Pons (tissue), 1 donor: ENCODE measurements at regions not wholly inside any gene's neighbourhood (a gene's known extent, or its start where the extent isn't known, plus 50 kb on each side); places are given as distances from the start of the nearest gene placed in this dataset.
A peak's percentile ranks its signal among the peaks of the same experiment; 100 is the strongest.

Source experiments
- DNase-seq: peaks from one replicate; pipeline ENCODE4 v3.0.0-alpha.2; 2016; ENCODE audit warnings: low spot score

GRCh38 chr18:42185486-42185885 is 230.5 kb downstream of the PIK3C3 start:
- DNase-seq, result no peak

GRCh38 chr18:42187611-42188380 is 232.8 kb downstream of the PIK3C3 start:
- no peak for DNase-seq

GRCh38 chr18:42190643-42191042 is 235.6 kb downstream of the PIK3C3 start:
- DNase-seq, result no peak

GRCh38 chr18:42192251-42193248 is 237.5 kb downstream of the PIK3C3 start:
- peak; percentile 85 for DNase-seq

- DNase-seq, result no peak
Measured at GRCh38 chr18:42196651-42197050, 241.6 kb downstream of the PIK3C3 start.

GRCh38 chr18:42201137-42201536 is 246.1 kb downstream of the PIK3C3 start:
- no peak for DNase-seq

- no peak for DNase-seq
Measured at GRCh38 chr18:42211201-42211600, 256.2 kb downstream of the PIK3C3 start.

GRCh38 chr18:42222557-42222956 is 267.5 kb downstream of the PIK3C3 start:
- DNase-seq, result no peak

GRCh38 chr18:42228581-42228980 is 273.5 kb downstream of the PIK3C3 start:
- DNase-seq, result no peak

GRCh38 chr18:42229211-42230210 is 274.5 kb downstream of the PIK3C3 start:
- no peak for DNase-seq

GRCh38 chr18:42230636-42231035 is 275.6 kb downstream of the PIK3C3 start:
- no peak for DNase-seq

- DNase-seq, result no peak
Measured at GRCh38 chr18:42231284-42231683, 276.2 kb downstream of the PIK3C3 start.

- no peak for DNase-seq
Measured at GRCh38 chr18:42231796-42232195, 276.8 kb downstream of the PIK3C3 start.

GRCh38 chr18:42233908-42234307 is 278.9 kb downstream of the PIK3C3 start:
- no peak for DNase-seq

GRCh38 chr18:42242758-42243157 is 287.7 kb downstream of the PIK3C3 start:
- no peak for DNase-seq

GRCh38 chr18:42245137-42245536 is 290.1 kb downstream of the PIK3C3 start:
- DNase-seq, result no peak

GRCh38 chr18:42255908-42256765 is 301.1 kb downstream of the PIK3C3 start:
- DNase-seq, result no peak

- no peak for DNase-seq
Measured at GRCh38 chr18:42258301-42258965, 303.4 kb downstream of the PIK3C3 start.

- no peak for DNase-seq
Measured at GRCh38 chr18:42261731-42262130, 306.7 kb downstream of the PIK3C3 start.

- no peak for DNase-seq
Measured at GRCh38 chr18:42264497-42264896, 309.5 kb downstream of the PIK3C3 start.
